Loucy (cell line): ENCODE measurements at regions not wholly inside any gene's neighbourhood (a gene's known extent, or its start where the extent isn't known, plus 50 kb on each side); places are given as distances from the start of the nearest gene placed in this dataset.

ENCODE experiments used
- EZH2phosphoT487 ChIP-seq: fragments of 200-600 bp; IDR thresholded peaks from 2 replicates; pipeline ENCODE4 v1.6.1; 2018; ENCODE audit warnings: antibody characterized with exemption, mild to moderate bottlenecking, moderate library complexity, borderline replicate concordance
- TF ChIP-seq, protein P1 (sequence below): fragments of 200-600 bp; sonication (generic); conservative IDR thresholded peaks from 2 replicates; pipeline ENCODE4 v1.5.1; 2014; ENCODE audit warnings: mild to moderate bottlenecking, antibody characterized with exemption, low read length

DNA sequence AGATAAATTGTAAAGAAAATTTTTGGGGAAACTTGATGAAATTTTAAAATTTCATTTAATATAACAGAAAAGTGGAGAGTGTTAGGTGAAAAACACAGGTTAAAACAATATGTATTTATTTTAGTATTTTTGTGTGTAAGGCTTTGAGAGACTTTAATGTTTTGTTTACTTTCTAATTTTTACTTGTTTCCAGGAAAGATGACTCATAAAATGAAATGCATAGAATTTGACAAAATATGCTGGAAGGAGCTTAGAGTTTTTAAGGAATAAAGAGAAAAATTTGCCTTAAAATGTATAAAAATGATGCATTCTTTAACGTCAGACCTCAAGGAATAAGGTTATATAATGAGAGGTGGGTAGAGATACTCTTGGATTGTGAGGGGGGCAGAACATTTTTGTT is 1205.1 kb upstream of the CNTN5 start:
- TF ChIP-seq, protein P1, sequence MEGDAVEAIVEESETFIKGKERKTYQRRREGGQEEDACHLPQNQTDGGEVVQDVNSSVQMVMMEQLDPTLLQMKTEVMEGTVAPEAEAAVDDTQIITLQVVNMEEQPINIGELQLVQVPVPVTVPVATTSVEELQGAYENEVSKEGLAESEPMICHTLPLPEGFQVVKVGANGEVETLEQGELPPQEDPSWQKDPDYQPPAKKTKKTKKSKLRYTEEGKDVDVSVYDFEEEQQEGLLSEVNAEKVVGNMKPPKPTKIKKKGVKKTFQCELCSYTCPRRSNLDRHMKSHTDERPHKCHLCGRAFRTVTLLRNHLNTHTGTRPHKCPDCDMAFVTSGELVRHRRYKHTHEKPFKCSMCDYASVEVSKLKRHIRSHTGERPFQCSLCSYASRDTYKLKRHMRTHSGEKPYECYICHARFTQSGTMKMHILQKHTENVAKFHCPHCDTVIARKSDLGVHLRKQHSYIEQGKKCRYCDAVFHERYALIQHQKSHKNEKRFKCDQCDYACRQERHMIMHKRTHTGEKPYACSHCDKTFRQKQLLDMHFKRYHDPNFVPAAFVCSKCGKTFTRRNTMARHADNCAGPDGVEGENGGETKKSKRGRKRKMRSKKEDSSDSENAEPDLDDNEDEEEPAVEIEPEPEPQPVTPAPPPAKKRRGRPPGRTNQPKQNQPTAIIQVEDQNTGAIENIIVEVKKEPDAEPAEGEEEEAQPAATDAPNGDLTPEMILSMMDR: no peak
- TF ChIP-seq EZH2phosphoT487: no peak
